OCI-LY1 (cell line): ENCODE measurements at regions not wholly inside any gene's neighbourhood (a gene's known extent, or its start where the extent isn't known, plus 50 kb on each side); places are given as distances from the start of the nearest gene placed in this dataset.

ENCODE experiments used
- H2AFZ ChIP-seq: fragments of 200-600 bp; sonication (generic), shearing (Covaris generic); 2 replicates; pipeline ENCODE4 v1.6.0; 2014; ENCODE audit warnings: antibody characterized with exemption, mild to moderate bottlenecking, low read length
- H3F3A ChIP-seq: fragments of 200-600 bp; sonication (generic), shearing (Covaris generic); 2 replicates; pipeline ENCODE4 v1.6.0; 2014; ENCODE audit warnings: mild to moderate bottlenecking, antibody characterized with exemption, low read length, moderate library complexity; ENCODE audit not compliant: insufficient read depth
- H3K27ac ChIP-seq: fragments of 200-600 bp; sonication (generic); 2 replicates; pipeline ENCODE4 v1.5.1; 2014; ENCODE audit warnings: low read length, mixed run types, mild to moderate bottlenecking, low read depth; ENCODE audit not compliant: poor library complexity, severe bottlenecking
- H3K27me3 ChIP-seq: fragments of 200-600 bp; sonication (generic); 2 replicates; pipeline ENCODE4 v1.6.0; 2014; ENCODE audit warnings: antibody characterized with exemption, mild to moderate bottlenecking, low read length, moderate library complexity; ENCODE audit not compliant: insufficient read depth
- H3K36me3 ChIP-seq: fragments of 200-600 bp; sonication (generic); 2 replicates; pipeline ENCODE4 v1.6.1; 2014; ENCODE audit warnings: mild to moderate bottlenecking, antibody characterized with exemption, low read length, moderate library complexity, mixed read lengths; ENCODE audit not compliant: insufficient read depth
- H3K4me1 ChIP-seq: fragments of 200-600 bp; sonication (generic); 2 replicates; pipeline ENCODE4 v1.5.1; 2014; ENCODE audit warnings: mild to moderate bottlenecking, low read length, moderate library complexity; ENCODE audit not compliant: insufficient read depth, severe bottlenecking
- H3K4me2 ChIP-seq: fragments of 200-600 bp; sonication (generic), shearing (Covaris generic); 2 replicates; pipeline ENCODE4 v1.6.1; 2014; ENCODE audit warnings: low read length
- H3K4me3 ChIP-seq: fragments of 200-600 bp; sonication (generic); 2 replicates; pipeline ENCODE4 v1.5.1; 2014; ENCODE audit warnings: low read length, low read depth, mild to moderate bottlenecking, mixed read lengths; ENCODE audit not compliant: poor library complexity, severe bottlenecking
- H3K79me2 ChIP-seq: fragments of 200-600 bp; shearing (Covaris generic); 2 replicates; pipeline ENCODE4 v1.6.1; 2016; ENCODE audit warnings: mixed run types, low read length, mixed read lengths; ENCODE audit not compliant: insufficient read depth
- H3K9ac ChIP-seq: fragments of 200-600 bp; sonication (generic), shearing (Covaris generic); 2 replicates; pipeline ENCODE4 v1.6.1; 2014; ENCODE audit warnings: mild to moderate bottlenecking, low read length, mixed read lengths
- H3K9me2 ChIP-seq: fragments of 200-600 bp; sonication (generic), shearing (Covaris generic); 2 replicates; pipeline ENCODE4 v1.6.1; 2014; ENCODE audit warnings: low read depth, mild to moderate bottlenecking, low read length, mixed read lengths
- H3K9me3 ChIP-seq: fragments of 200-600 bp; shearing (Covaris generic); 2 replicates; pipeline ENCODE4 v1.6.1; 2014; ENCODE audit warnings: low read length, mixed read lengths
- H4K20me1 ChIP-seq: fragments of 200-600 bp; sonication (generic), shearing (Covaris generic); 2 replicates; pipeline ENCODE4 v1.6.0; 2016; ENCODE audit warnings: mild to moderate bottlenecking, low read length; ENCODE audit not compliant: insufficient read depth
- CTCF ChIP-seq: fragments of 200-600 bp; sonication (generic), shearing (Covaris generic); IDR thresholded peaks from 2 replicates; pipeline ENCODE4 v1.5.1; 2017; ENCODE audit warnings: mild to moderate bottlenecking, antibody characterized with exemption, low read length, moderate library complexity, mixed read lengths
- EZH2 ChIP-seq: fragments of 200-600 bp; sonication (generic), shearing (Covaris generic); IDR thresholded peaks from 2 replicates; pipeline ENCODE4 v1.8.0; 2017; ENCODE audit warnings: borderline replicate concordance, mixed run types, mild to moderate bottlenecking, antibody characterized with exemption, low read length, moderate library complexity, mixed read lengths

- no peak for TF ChIP-seq CTCF
- no peak for TF ChIP-seq EZH2
- Histone ChIP-seq H3K9me3 (no peaks in the 10 kb centered on the region), H2AFZ (no peak overlapping the region), H3K4me1 (peaks cover 2% of the 10 kb centered on the region), H3K9me2 (no peaks in the 10 kb centered on the region), H3K27me3 (0 out of 2 replicates have a peak, but pooled peaks cover 6% of the 10 kb centered on the region), H3K9ac (no peak overlapping the region), H3K27ac (no peak overlapping the region), H3F3A (no peaks in the 10 kb centered on the region), H3K4me3 (no peak overlapping the region), H3K79me2 (no peaks in the 10 kb centered on the region), H4K20me1 (no peaks in the 10 kb centered on the region), H3K36me3 (no peaks in the 10 kb centered on the region), H3K4me2 (no peak overlapping the region)
Observed at GRCh38 chr3:71900057-71900456, 115.1 kb upstream of the PROK2 start.

- no peaks in the 10 kb centered on the region for H3K9me2 ChIP-seq
- H3K79me2 ChIP-seq = no peaks in the 10 kb centered on the region
- no peak overlapping the region for H2AFZ ChIP-seq
- H3K4me2 ChIP-seq = no peak overlapping the region
- no peaks in the 10 kb centered on the region for H3F3A ChIP-seq
- no peak for TF ChIP-seq EZH2
- no peak for TF ChIP-seq CTCF
- no peaks in the 10 kb centered on the region for H3K9me3 ChIP-seq
- H3K4me1 ChIP-seq = no peaks in the 10 kb centered on the region
- no peaks in the 10 kb centered on the region for H3K36me3 ChIP-seq
- H4K20me1 ChIP-seq = no peaks in the 10 kb centered on the region
- H3K27me3 ChIP-seq = peaks cover 6% of the 10 kb centered on the region; the same call in 1 of the 2 replicates
- H3K27ac ChIP-seq = no peak overlapping the region
- no peak overlapping the region for H3K9ac ChIP-seq
- no peak overlapping the region for H3K4me3 ChIP-seq
Observed at GRCh38 chr3:71896751-71897150, 111.8 kb upstream of the PROK2 start.

- Histone ChIP-seq H3K27me3 (peaks cover 6% of the 10 kb centered on the region; the same call in 1 of the 2 replicates), H3K4me1 (no peaks in the 10 kb centered on the region), H3K9me3 (no peaks in the 10 kb centered on the region), H3F3A (no peaks in the 10 kb centered on the region), H3K9me2 (no peaks in the 10 kb centered on the region), H3K4me3 (no peak overlapping the region), H3K9ac (no peak overlapping the region), H3K4me2 (no peak overlapping the region), H2AFZ (no peak overlapping the region), H3K36me3 (no peaks in the 10 kb centered on the region), H3K79me2 (no peaks in the 10 kb centered on the region), H3K27ac (no peak overlapping the region), H4K20me1 (no peaks in the 10 kb centered on the region)
- no peak for TF ChIP-seq EZH2
- TF ChIP-seq CTCF = no peak
Observed at GRCh38 chr3:71893702-71894479, 108.9 kb upstream of the PROK2 start.
